ENCODE measurements at regions not wholly inside any gene's neighbourhood (a gene's known extent, or its start where the extent isn't known, plus 50 kb on each side); places are given as distances from the start of the nearest gene placed in this dataset.

DNA sequence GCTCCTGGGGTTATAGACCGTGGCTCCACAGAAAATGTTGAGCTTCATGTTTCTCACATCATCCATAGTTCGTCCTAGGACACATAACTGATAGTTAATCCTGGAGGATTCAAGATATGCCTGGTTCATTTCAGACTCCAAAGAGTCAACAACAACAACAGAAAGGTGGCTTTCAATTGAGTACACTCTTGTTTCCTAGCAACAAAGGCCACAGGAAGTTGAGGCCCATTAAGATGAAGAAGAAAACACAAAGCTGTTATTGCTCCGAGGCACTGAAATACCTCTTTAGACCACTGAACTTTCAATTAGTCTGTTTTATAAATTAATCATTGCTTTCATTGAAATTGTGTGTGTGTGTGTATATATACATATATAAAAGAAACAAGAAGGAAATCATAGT, 154.5 kb downstream of the YIPF5 start:
- Mint-ChIP-seq H3K27me3 (ENCODE audit: low read depth in 3 of 3) (peaks cover 0 to 4% (median 4%) of the 10 kb centered on the region in 3 donors), H3K4me3 (no peak overlapping the region), H3K36me3 (no peaks in the 10 kb centered on the region), H3K27ac (no peak overlapping the region), H3K9me3 (peaks cover 8 to 26% (median 17%) of the 10 kb centered on the region in 7 donors), H3K4me1 (no peaks in the 10 kb centered on the region)
- Histone ChIP-seq H3K79me2 (ENCODE audit: insufficient read depth, low read length) (no peaks in the 10 kb centered on the region), H3K9ac (ENCODE audit: insufficient read depth, low read length, poor library complexity, severe bottlenecking) (no peak overlapping the region), H2AFZ (ENCODE audit: insufficient read depth, low read depth, low read length, poor library complexity, severe bottlenecking) (no peak overlapping the region), H4K20me1 (ENCODE audit: insufficient read depth, low read length) (no peaks in the 10 kb centered on the region), H3K4me3 (replicated peaks in 1 of 3; ENCODE audit: low read depth in 2 of 3, low read length in 3 of 3) (no peak overlapping the region), H3K9me3 (replicated peaks in 1 of 2; ENCODE audit: control insufficient read depth in 1 of 2, insufficient read depth in 1 of 2, low read length in 2 of 2) (peaks cover 7 to 17% of the 10 kb centered on the region in 2 donors), H3K27me3 (ENCODE audit: control insufficient read depth in 2 of 2, insufficient read depth in 2 of 2, low read length in 2 of 2) (no peaks in the 10 kb centered on the region), H3K36me3 (replicated peaks in 1 of 2; ENCODE audit: control insufficient read depth in 1 of 2, insufficient read depth in 2 of 2, low read length in 2 of 2) (no peaks in the 10 kb centered on the region), H3K4me1 (ENCODE audit: control insufficient read depth in 1 of 2, insufficient read depth in 2 of 2, low read length in 2 of 2) (no peaks in the 10 kb centered on the region), H3K4me2 (replicated peaks; ENCODE audit: extremely low read depth, low read length, poor library complexity, severe bottlenecking) (no peak overlapping the region), H3K27ac (ENCODE audit: low read depth in 1 of 2, low read length in 2 of 2) (no peak overlapping the region)
- TF ChIP-seq CTCF (IDR thresholded peaks at IDR 0.05), result no peak
- WGBS (ENCODE audit: insufficient coverage), result 71% methylated on average over 1 of the region's 3 CpGs
- intact Hi-C loops (cut with micrococcal nuclease), result no loop called here
- DNase-seq, result no peak

DNA sequence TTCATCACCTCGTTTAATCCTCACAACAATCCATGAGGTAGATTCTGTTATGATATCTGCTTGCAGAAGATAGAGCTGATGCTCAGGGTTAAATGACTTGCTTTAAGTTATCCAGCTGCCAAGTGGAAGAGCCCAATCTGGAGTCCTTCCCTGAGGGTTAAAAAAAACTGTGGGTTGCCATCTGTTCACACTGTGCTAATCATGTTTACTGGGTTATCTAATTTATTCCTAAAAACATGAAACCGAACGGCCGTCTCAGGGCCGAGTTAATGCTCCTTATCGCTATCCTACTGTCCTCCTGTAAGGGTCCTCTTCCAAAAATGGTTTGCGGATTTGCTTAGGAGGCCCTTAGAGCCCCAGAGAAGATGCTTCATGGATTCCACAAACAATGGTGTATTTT, 153.3 kb downstream of the YIPF5 start:
- H3K27me3 Mint-ChIP-seq (ENCODE audit: low read depth in 3 of 3), result peaks cover 0 to 4% (median 4%) of the 10 kb centered on the region in 3 donors
- Histone ChIP-seq H3K4me1 (ENCODE audit: control insufficient read depth in 1 of 2, insufficient read depth in 2 of 2, low read length in 2 of 2) (no peaks in the 10 kb centered on the region), H3K36me3 (replicated peaks in 1 of 2; ENCODE audit: control insufficient read depth in 1 of 2, insufficient read depth in 2 of 2, low read length in 2 of 2) (no peaks in the 10 kb centered on the region), H3K27me3 (ENCODE audit: control insufficient read depth in 2 of 2, insufficient read depth in 2 of 2, low read length in 2 of 2) (no peaks in the 10 kb centered on the region), H3K4me3 (replicated peaks in 1 of 3; ENCODE audit: low read depth in 2 of 3, low read length in 3 of 3) (no peak overlapping the region), H3K9me3 (replicated peaks in 1 of 2; ENCODE audit: control insufficient read depth in 1 of 2, insufficient read depth in 1 of 2, low read length in 2 of 2) (peaks cover 11 to 12% of the 10 kb centered on the region in 2 donors), H3K27ac (ENCODE audit: low read depth in 1 of 2, low read length in 2 of 2) (no peak overlapping the region), H3K79me2 (ENCODE audit: insufficient read depth, low read length) (no peaks in the 10 kb centered on the region), H3K9ac (ENCODE audit: insufficient read depth, low read length, poor library complexity, severe bottlenecking) (no peak overlapping the region), H4K20me1 (ENCODE audit: insufficient read depth, low read length) (no peaks in the 10 kb centered on the region), H3K4me2 (replicated peaks; ENCODE audit: extremely low read depth, low read length, poor library complexity, severe bottlenecking) (no peak overlapping the region), H2AFZ (ENCODE audit: insufficient read depth, low read depth, low read length, poor library complexity, severe bottlenecking) (no peak overlapping the region)
- intact Hi-C loops (cut with micrococcal nuclease), result no loop called here
- no peaks in the 10 kb centered on the region for H3K4me1 Mint-ChIP-seq
- no peak for DNase-seq
- TF ChIP-seq CTCF (IDR thresholded peaks at IDR 0.05), result no peak
- WGBS (ENCODE audit: insufficient coverage), result no CpG with 5 or more reads among the region's 7 CpGs
- peaks cover 11 to 25% (median 23%) of the 10 kb centered on the region in 7 donors for H3K9me3 Mint-ChIP-seq
- H3K4me3 Mint-ChIP-seq, result no peak overlapping the region
- no peaks in the 10 kb centered on the region for H3K36me3 Mint-ChIP-seq
- no peak overlapping the region for H3K27ac Mint-ChIP-seq
